Muscle of leg (tissue), 3 donors: ENCODE measurements at regions not wholly inside any gene's neighbourhood (a gene's known extent, or its start where the extent isn't known, plus 50 kb on each side); places are given as distances from the start of the nearest gene placed in this dataset.

Experiments
- DNase-seq: peaks from one replicate; pipeline ENCODE4 v3.0.0; 2013
- H3K27ac ChIP-seq: one replicate; pipeline ENCODE4 v1.5.1; 2013; ENCODE audit warnings: mild to moderate bottlenecking, low read length, control low read depth
- H3K27me3 ChIP-seq: one replicate; pipeline ENCODE4 v1.6.1; 2013; ENCODE audit warnings: low read length; ENCODE audit not compliant: control insufficient read depth, insufficient read depth
- H3K36me3 ChIP-seq: one replicate; pipeline ENCODE4 v1.6.1; 2013; ENCODE audit warnings: low read length; ENCODE audit not compliant: control insufficient read depth, insufficient read depth
- H3K4me1 ChIP-seq: one replicate; pipeline ENCODE4 v1.6.1; 2013; ENCODE audit warnings: low read length; ENCODE audit not compliant: control insufficient read depth, insufficient read depth
- H3K4me3 ChIP-seq: one replicate; pipeline ENCODE4 v1.5.1; 2013; ENCODE audit warnings: low read length, control low read depth
- H3K9me3 ChIP-seq: replicated peaks from 2 replicates; pipeline ENCODE4 v1.6.1; 2013; ENCODE audit warnings: low read depth, low read length; ENCODE audit not compliant: control insufficient read depth
- WGBS: methylation state at CpG from one replicate; pipeline ENCODE4 v1.1.5; 2013; ENCODE audit warnings: missing lambda C conversion rate; ENCODE audit not compliant: insufficient coverage; 5-methylcytosine and 5-hydroxymethylcytosine counted together

GRCh38 chr2:136441979-136442714, 323.2 kb upstream of the THSD7B start:
- Histone ChIP-seq H3K4me1 (peaks cover 6% of the 10 kb centered on the region), H3K9me3 (no peaks in the 10 kb centered on the region)

GRCh38 chr2:136439064-136439676, 321.2 kb upstream of the CXCR4 start:
- H3K27ac ChIP-seq, result no peak overlapping the region
- 11% methylated on average over 4 of the region's 5 CpGs for WGBS
- peaks cover 6% of the 10 kb centered on the region for H3K4me1 ChIP-seq
- no peaks in the 10 kb centered on the region for H3K9me3 ChIP-seq
- no peak overlapping the region for H3K4me3 ChIP-seq
- H3K36me3 ChIP-seq, result no peaks in the 10 kb centered on the region
- DNase-seq, result peak; percentile 21
- peaks cover 7% of the 10 kb centered on the region for H3K27me3 ChIP-seq

More at GRCh38 chr2:136441979-136442714, 323.2 kb upstream of the THSD7B start:
- DNase-seq, result no peak
- no peaks in the 10 kb centered on the region for H3K36me3 ChIP-seq
- peaks cover 5% of the 10 kb centered on the region for H3K27me3 ChIP-seq
- no peak overlapping the region for H3K27ac ChIP-seq
- 45% methylated on average over 4 of the region's 9 CpGs for WGBS
- no peak overlapping the region for H3K4me3 ChIP-seq

GRCh38 chr2:136437461-136437860, 319.5 kb upstream of the CXCR4 start:
- WGBS, result 96% methylated on average over 4 of the region's 5 CpGs
- no peaks in the 10 kb centered on the region for H3K36me3 ChIP-seq
- no peak for DNase-seq
- no peak overlapping the region for H3K4me3 ChIP-seq
- H3K27ac ChIP-seq, result no peak overlapping the region
- peaks cover 6% of the 10 kb centered on the region for H3K4me1 ChIP-seq
- H3K9me3 ChIP-seq, result no peaks in the 10 kb centered on the region
- peaks cover 7% of the 10 kb centered on the region for H3K27me3 ChIP-seq

GRCh38 chr2:136436936-136437335, 319.0 kb upstream of the CXCR4 start:
- no peak overlapping the region for H3K27ac ChIP-seq
- H3K27me3 ChIP-seq, result peaks cover 7% of the 10 kb centered on the region
- DNase-seq, result no peak
- 53% methylated on average over 2 of the region's 5 CpGs for WGBS
- no peaks in the 10 kb centered on the region for H3K36me3 ChIP-seq
- H3K4me3 ChIP-seq, result no peak overlapping the region
- H3K4me1 ChIP-seq, result peaks cover 6% of the 10 kb centered on the region
- no peaks in the 10 kb centered on the region for H3K9me3 ChIP-seq

- no peak overlapping the region for H3K27ac ChIP-seq
- DNase-seq, result no peak
- H3K27me3 ChIP-seq, result peaks cover 4% of the 10 kb centered on the region
- H3K4me1 ChIP-seq, result peaks cover 5% of the 10 kb centered on the region
- H3K9me3 ChIP-seq, result no peaks in the 10 kb centered on the region
- H3K4me3 ChIP-seq, result no peak overlapping the region
- WGBS, result 80% methylated on average over 5 of the region's 5 CpGs
- no peaks in the 10 kb centered on the region for H3K36me3 ChIP-seq
Measured at GRCh38 chr2:136434251-136434715, 316.3 kb upstream of the CXCR4 start.

GRCh38 chr2:136433261-136433660, 315.3 kb upstream of the CXCR4 start:
- 56% methylated on average over 3 of the region's 3 CpGs for WGBS
- H3K9me3 ChIP-seq, result no peaks in the 10 kb centered on the region
- H3K27ac ChIP-seq, result no peak overlapping the region
- no peaks in the 10 kb centered on the region for H3K36me3 ChIP-seq
- H3K4me3 ChIP-seq, result no peak overlapping the region
- no peaks in the 10 kb centered on the region for H3K4me1 ChIP-seq
- peaks cover 4% of the 10 kb centered on the region for H3K27me3 ChIP-seq
- DNase-seq, result no peak

GRCh38 chr2:136424112-136424511, 306.2 kb upstream of the CXCR4 start:
- Histone ChIP-seq H3K4me1 (peaks cover 5% of the 10 kb centered on the region), H3K27me3 (peaks cover 25% of the 10 kb centered on the region), H3K4me3 (no peak overlapping the region), H3K27ac (no peak overlapping the region), H3K9me3 (no peaks in the 10 kb centered on the region), H3K36me3 (no peaks in the 10 kb centered on the region)
- no peak for DNase-seq
- WGBS, result 45% methylated on average over 5 of the region's 7 CpGs

GRCh38 chr2:136423516-136423996, 305.6 kb upstream of the CXCR4 start:
- Histone ChIP-seq H3K4me1 (peaks cover 5% of the 10 kb centered on the region), H3K9me3 (no peaks in the 10 kb centered on the region), H3K4me3 (peak overlapping the region; percentile 40), H3K27me3 (peaks cover 25% of the 10 kb centered on the region), H3K36me3 (no peaks in the 10 kb centered on the region), H3K27ac (no peak overlapping the region)
- peak; percentile 70 for DNase-seq
- WGBS, result 1% methylated on average over 18 of the region's 27 CpGs

GRCh38 chr2:136422512-136422911, 304.6 kb upstream of the CXCR4 start:
- WGBS, result no CpG with 5 or more reads among the region's 2 CpGs
- DNase-seq, result no peak
- peaks cover 25% of the 10 kb centered on the region for H3K27me3 ChIP-seq

GRCh38 chr2:136420346-136420745, 302.4 kb upstream of the CXCR4 start:
- no peak overlapping the region for H3K4me3 ChIP-seq
- no peaks in the 10 kb centered on the region for H3K36me3 ChIP-seq
- no peak for DNase-seq
- peaks cover 5% of the 10 kb centered on the region for H3K4me1 ChIP-seq
- no peak overlapping the region for H3K27ac ChIP-seq
- H3K9me3 ChIP-seq, result no peaks in the 10 kb centered on the region
- peaks cover 20% of the 10 kb centered on the region for H3K27me3 ChIP-seq
- 53% methylated on average over 4 of the region's 6 CpGs for WGBS

More at GRCh38 chr2:136422512-136422911, 304.6 kb upstream of the CXCR4 start:
- Histone ChIP-seq H3K9me3 (no peaks in the 10 kb centered on the region), H3K36me3 (no peaks in the 10 kb centered on the region), H3K27ac (no peak overlapping the region), H3K4me1 (peaks cover 5% of the 10 kb centered on the region), H3K4me3 (no peak overlapping the region)
